ENCODE measurements at regions not wholly inside any gene's neighbourhood (a gene's known extent, or its start where the extent isn't known, plus 50 kb on each side); places are given as distances from the start of the nearest gene placed in this dataset.
A peak's percentile ranks its signal among the peaks of the same experiment; 100 is the strongest.

DNA sequence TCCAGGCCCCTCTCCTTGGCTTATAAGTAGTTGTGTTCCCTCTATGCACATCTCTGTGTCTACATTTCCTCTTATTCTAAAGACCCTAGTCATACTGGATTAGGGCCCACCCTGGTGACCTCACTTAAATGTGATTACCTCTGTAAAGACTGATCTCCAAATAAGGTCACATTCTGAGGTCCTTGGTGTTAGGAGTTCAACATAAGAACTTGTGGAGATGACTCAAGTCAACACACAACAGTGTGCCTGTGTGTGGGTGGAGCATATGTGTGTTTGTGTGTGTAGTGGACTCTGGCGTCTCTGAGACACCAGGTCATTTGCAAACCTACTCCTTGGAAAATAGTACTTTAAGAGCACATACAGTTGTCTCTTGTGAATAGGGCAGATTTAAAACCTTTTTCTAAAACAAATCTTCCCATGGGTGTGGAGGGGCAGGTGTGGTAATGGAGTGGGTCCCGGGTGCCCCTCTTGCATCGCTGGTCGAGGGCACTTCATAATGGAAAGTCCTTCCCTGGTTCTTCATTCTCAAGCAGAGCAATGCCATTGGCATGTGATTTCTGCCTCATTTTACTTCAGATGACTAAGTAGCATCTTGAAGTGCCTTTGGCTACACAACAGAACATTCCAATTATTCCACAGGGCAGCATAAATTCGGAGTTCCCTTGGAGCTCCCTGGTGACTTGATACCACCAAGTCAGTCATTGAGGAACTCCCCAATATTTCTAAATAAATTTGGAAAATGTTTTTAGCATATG lies 84.4 kb downstream of the C9orf152 start:
- peaks cover 21% of the 10 kb centered on the region for H3K36me3 ChIP-seq (ENCODE audit: insufficient read depth, low read length)
- H3K4me2 ChIP-seq (ENCODE audit: low read length) = peak overlapping the region; percentile 21
- peak overlapping the region; percentile 19 for H3K9ac ChIP-seq (ENCODE audit: low read depth, low read length)
- H3K4me1 ChIP-seq (ENCODE audit: control insufficient read depth, insufficient read depth, low read length) = peaks cover 46% of the 10 kb centered on the region
- H3K4me3 ChIP-seq (ENCODE audit: low read length) = no peak overlapping the region
- no peaks in the 10 kb centered on the region for H3K9me3 ChIP-seq (replicated peaks; ENCODE audit: low read length)
- H3K27me3 ChIP-seq (ENCODE audit: control insufficient read depth, insufficient read depth, low read length) = no peaks in the 10 kb centered on the region

DNA sequence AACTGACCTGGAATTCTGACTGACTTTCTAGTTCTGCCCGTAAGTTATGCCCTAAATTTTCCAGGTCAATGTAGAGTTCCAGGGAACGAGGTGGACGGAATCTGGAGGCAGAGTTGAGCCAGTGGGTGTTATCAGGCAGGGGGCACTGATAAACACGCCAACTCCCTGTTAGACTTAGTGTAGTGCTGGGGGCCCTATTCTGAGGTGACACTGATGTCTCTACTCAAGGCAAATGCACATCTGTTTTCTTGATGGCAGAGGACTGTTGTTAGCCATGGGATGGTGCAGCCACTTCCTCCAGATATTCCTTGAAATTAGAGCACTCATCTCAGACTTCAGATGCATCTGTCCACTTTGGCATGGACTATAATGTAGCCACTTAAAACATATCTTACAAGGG lies 83.5 kb downstream of the C9orf152 start:
- Histone ChIP-seq H3K4me1 (ENCODE audit: control insufficient read depth, insufficient read depth, low read length) (peaks cover 52% of the 10 kb centered on the region), H3K9ac (ENCODE audit: low read depth, low read length) (peak overlapping the region; percentile 61), H3K27me3 (ENCODE audit: control insufficient read depth, insufficient read depth, low read length) (no peaks in the 10 kb centered on the region), H3K4me3 (ENCODE audit: low read length) (no peak overlapping the region), H3K36me3 (ENCODE audit: insufficient read depth, low read length) (peaks cover 21% of the 10 kb centered on the region), H3K4me2 (ENCODE audit: low read length) (no peak overlapping the region), H3K9me3 (replicated peaks; ENCODE audit: low read length) (no peaks in the 10 kb centered on the region)

DNA sequence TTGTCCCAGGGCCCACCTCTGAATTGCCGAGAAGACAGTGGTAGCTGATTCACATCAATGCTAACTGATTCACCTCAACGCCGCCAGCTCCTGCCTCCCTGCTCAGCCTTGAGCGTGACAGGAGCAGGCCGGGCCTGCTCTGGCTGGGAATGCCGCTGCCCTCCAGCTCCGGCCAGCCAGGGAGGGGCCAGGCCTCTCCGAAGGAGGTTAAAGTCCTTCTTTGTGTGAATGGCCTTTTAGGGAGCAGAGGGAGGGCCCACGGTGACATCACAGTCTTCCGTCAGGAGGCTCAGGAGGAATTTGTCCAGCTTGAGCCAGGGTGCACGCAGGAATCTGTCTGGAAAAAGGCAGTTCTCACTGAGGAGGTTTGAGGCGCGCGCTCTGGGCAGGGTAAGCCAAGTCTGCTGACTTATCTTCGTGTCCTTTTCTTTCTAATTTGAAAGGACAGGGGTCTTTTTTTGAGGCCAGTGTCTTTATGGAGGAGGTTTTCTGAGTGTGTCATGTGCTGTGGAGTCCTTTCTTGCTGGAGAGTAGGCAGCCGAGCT lies 82.7 kb downstream of the C9orf152 start:
- Histone ChIP-seq H3K36me3 (ENCODE audit: insufficient read depth, low read length) (peaks cover 21% of the 10 kb centered on the region), H3K4me3 (ENCODE audit: low read length) (no peak overlapping the region), H3K4me1 (ENCODE audit: control insufficient read depth, insufficient read depth, low read length) (peaks cover 53% of the 10 kb centered on the region)

DNA sequence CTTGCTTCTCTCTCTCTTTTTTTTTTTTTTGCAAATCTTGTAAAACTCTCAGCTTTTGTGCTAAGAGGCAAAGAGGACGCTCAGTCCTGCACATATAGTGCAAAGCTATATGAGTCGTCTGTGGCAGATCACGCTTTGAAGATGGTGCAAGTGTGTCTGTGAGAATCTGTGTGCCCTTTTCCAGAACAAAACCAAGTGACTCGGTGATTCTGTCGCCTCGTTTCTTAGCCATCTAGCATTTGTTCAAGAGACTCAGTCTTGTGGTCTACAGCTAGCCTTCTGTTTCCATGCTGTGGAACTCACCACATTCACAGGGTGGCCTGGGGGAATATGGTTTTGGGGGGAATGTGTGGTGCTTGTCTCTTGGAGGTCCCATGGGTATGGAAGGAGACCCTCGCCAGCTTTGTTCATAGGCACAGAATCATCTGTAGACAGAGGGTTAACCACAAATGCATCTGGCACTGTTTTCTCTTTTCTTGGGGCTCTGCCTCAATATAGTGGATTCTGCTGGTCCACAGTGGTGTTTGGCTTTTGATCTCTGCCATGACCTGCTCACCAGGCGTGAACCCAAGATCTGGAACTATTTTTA lies 82.1 kb downstream of the C9orf152 start:
- H3K4me3 ChIP-seq (ENCODE audit: low read length) = no peak overlapping the region
- no peaks in the 10 kb centered on the region for H3K9me3 ChIP-seq (replicated peaks; ENCODE audit: low read length)
- no peaks in the 10 kb centered on the region for H3K27me3 ChIP-seq (ENCODE audit: control insufficient read depth, insufficient read depth, low read length)
- H3K4me2 ChIP-seq (ENCODE audit: low read length) = peak overlapping the region; percentile 19
- H3K4me1 ChIP-seq (ENCODE audit: control insufficient read depth, insufficient read depth, low read length) = peaks cover 59% of the 10 kb centered on the region
- H3K9ac ChIP-seq (ENCODE audit: low read depth, low read length) = peak overlapping the region; percentile 61
- H3K36me3 ChIP-seq (ENCODE audit: insufficient read depth, low read length) = peaks cover 21% of the 10 kb centered on the region

More for the DNA sequence above, 82.7 kb downstream of the C9orf152 start:
- Histone ChIP-seq H3K9me3 (replicated peaks; ENCODE audit: low read length) (no peaks in the 10 kb centered on the region), H3K9ac (ENCODE audit: low read depth, low read length) (peak overlapping the region; percentile 61), H3K4me2 (ENCODE audit: low read length) (peak overlapping the region; percentile 19), H3K27me3 (ENCODE audit: control insufficient read depth, insufficient read depth, low read length) (no peaks in the 10 kb centered on the region)

DNA sequence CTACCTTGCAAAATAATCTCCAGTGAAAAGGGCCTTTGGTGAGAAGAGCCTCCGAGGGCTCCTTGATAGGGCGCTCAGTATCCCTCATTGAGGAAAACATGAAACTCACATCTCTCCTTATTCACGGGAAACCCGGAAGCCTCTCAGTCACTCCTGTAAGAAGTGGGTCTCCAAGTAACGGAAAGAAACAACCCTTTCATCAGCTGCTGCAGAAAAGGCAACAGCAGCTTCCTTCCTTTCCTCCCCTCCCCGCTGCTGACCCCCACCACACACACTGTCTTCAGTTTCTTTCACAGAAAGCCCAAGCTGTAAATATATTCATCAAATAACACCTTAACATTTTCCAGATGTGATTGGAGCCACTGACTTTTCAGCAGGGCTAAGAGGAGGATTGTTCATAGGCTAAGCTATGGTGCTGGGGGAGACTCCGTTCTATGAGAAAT lies 81.4 kb downstream of the C9orf152 start:
- peaks cover 17% of the 10 kb centered on the region for H3K36me3 ChIP-seq (ENCODE audit: insufficient read depth, low read length)
- no peak overlapping the region for H3K4me2 ChIP-seq (ENCODE audit: low read length)
- no peak overlapping the region for H3K9ac ChIP-seq (ENCODE audit: low read depth, low read length)
- peaks cover 65% of the 10 kb centered on the region for H3K4me1 ChIP-seq (ENCODE audit: control insufficient read depth, insufficient read depth, low read length)
- H3K27me3 ChIP-seq (ENCODE audit: control insufficient read depth, insufficient read depth, low read length) = no peaks in the 10 kb centered on the region
- H3K4me3 ChIP-seq (ENCODE audit: low read length) = no peak overlapping the region
- H3K9me3 ChIP-seq (replicated peaks; ENCODE audit: low read length) = no peaks in the 10 kb centered on the region

DNA sequence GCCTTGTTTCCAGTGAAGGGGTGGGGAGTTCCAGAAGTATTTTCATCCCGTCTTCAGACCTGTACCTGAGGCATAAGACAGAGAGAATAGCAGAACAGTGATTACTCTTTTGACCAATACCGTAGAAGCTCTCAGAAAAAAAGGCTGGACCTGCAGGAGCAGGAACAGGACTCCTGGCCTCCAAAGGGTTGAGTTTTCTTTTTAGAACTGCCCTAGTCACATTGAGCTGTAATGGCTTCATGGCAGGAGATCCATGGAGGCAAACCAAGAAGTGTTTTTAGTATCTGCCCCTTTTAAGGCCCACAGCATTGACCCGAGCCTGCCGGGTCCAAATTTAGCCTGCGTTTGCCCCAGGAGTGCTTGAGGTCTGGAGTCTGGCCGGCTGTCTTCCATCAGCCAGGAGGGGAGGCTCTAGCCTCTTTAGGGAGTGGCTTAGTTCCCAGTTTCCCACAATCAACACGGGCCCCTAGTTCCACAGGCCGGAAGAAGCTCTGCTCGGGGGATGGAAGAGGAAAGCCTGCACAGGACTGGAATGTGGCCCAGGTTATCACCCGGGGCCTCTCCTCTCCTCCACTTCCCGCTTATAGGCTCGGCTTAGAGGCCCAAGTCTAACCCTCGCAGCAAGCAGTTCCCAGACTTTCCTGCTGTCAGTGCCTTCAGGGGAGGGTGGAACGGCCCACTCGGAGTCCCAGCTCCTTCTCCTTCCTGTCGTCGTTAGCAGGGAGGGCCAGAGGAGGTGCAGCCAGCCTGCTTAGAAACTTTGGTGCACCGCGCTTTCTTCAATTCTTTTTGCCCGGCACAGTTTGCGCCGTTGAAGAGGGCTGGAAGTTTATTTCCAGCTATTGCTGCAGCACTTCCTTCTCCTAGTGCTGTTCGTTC lies 80.7 kb downstream of the C9orf152 start:
- H3K9ac ChIP-seq (ENCODE audit: low read depth, low read length) = no peak overlapping the region

DNA sequence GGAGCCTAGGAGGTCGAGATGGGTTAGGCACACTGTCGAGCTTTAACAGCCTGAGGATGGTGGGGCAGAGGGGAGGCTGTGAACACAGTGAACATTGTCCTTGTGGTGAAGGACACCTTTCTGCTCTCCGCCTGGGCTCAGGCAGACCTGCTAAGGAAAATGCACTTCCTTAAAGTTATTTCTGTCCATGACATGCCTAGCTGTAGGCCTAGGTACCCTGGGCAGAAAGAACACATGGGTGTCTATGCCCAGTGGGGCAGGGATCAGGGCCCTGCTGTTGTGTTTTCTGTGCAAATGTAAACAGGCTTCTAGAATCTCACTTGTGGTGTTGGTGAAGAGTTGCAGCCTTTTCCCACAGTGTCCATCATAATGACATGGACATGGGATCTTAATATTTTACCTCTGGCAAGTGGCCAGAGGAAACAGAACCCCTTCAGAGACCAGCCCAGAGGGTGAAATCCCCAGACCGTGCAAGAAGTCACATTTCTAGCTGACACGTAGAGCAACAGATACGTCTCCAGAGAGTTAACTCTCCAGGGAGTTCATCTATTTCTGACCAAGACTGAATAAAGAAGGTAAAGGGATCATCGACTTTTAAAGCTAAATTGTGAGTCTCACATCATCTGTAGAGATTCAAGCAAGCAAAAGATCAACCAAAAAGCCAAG lies 79.2 kb downstream of the C9orf152 start:
- no peak overlapping the region for H3K4me2 ChIP-seq (ENCODE audit: low read length)
- no peak overlapping the region for H3K4me3 ChIP-seq (ENCODE audit: low read length)
- H3K36me3 ChIP-seq (ENCODE audit: insufficient read depth, low read length) = peaks cover 20% of the 10 kb centered on the region
- H3K9me3 ChIP-seq (replicated peaks; ENCODE audit: low read length) = no peaks in the 10 kb centered on the region
- peaks cover 65% of the 10 kb centered on the region for H3K4me1 ChIP-seq (ENCODE audit: control insufficient read depth, insufficient read depth, low read length)
- H3K9ac ChIP-seq (ENCODE audit: low read depth, low read length) = no peak overlapping the region
- H3K27me3 ChIP-seq (ENCODE audit: control insufficient read depth, insufficient read depth, low read length) = no peaks in the 10 kb centered on the region

More for the DNA sequence above, 80.7 kb downstream of the C9orf152 start:
- peaks cover 67% of the 10 kb centered on the region for H3K4me1 ChIP-seq (ENCODE audit: control insufficient read depth, insufficient read depth, low read length)
- H3K4me2 ChIP-seq (ENCODE audit: low read length) = no peak overlapping the region
- H3K36me3 ChIP-seq (ENCODE audit: insufficient read depth, low read length) = peaks cover 17% of the 10 kb centered on the region
- H3K9me3 ChIP-seq (replicated peaks; ENCODE audit: low read length) = no peaks in the 10 kb centered on the region
- no peak overlapping the region for H3K4me3 ChIP-seq (ENCODE audit: low read length)
- no peaks in the 10 kb centered on the region for H3K27me3 ChIP-seq (ENCODE audit: control insufficient read depth, insufficient read depth, low read length)

DNA sequence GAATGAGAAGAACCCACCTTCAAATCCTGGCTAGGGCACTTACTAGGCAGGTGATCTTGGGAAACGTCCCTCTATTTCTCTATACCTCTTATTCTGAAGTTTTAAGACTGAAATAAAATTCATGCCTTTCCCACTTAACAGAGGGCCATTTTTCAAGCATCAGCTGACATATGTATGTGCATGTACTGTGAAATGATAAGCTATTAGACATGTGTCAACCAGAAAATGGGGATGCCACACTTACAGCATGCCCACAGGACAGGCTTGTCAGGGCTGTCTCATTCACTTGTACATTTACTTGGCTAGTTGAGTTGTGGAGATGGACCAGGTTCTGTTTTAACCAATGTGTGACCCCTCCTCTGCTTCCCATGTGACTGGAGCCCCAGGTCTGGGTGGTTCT lies 78.5 kb downstream of the C9orf152 start:
- Histone ChIP-seq H3K27me3 (ENCODE audit: control insufficient read depth, insufficient read depth, low read length) (no peaks in the 10 kb centered on the region), H3K4me2 (ENCODE audit: low read length) (no peak overlapping the region), H3K9ac (ENCODE audit: low read depth, low read length) (no peak overlapping the region), H3K4me3 (ENCODE audit: low read length) (no peak overlapping the region), H3K9me3 (replicated peaks; ENCODE audit: low read length) (no peaks in the 10 kb centered on the region), H3K36me3 (ENCODE audit: insufficient read depth, low read length) (peaks cover 20% of the 10 kb centered on the region), H3K4me1 (ENCODE audit: control insufficient read depth, insufficient read depth, low read length) (peaks cover 65% of the 10 kb centered on the region)

DNA sequence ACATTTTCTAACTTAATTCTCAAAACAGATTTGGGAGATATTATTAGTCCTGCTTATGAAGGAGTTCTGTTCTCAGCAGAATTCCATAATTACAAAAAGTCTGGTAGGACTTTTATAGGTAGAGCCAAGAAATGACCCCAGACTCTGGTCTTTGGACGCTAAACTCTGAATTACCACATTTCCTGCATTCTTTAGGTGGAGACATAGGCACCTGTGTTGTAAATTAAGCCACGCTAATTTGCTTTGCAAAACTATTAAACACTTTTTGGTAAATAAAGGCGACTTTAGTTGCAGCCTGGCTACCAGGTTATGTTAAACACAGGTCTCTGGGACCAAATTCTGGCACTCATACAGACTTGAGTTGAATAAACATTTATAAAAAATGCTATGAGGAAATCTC lies 77.7 kb downstream of the C9orf152 start:
- no peaks in the 10 kb centered on the region for H3K27me3 ChIP-seq (ENCODE audit: control insufficient read depth, insufficient read depth, low read length)
- peaks cover 59% of the 10 kb centered on the region for H3K4me1 ChIP-seq (ENCODE audit: control insufficient read depth, insufficient read depth, low read length)
- H3K4me2 ChIP-seq (ENCODE audit: low read length) = no peak overlapping the region
- no peaks in the 10 kb centered on the region for H3K9me3 ChIP-seq (replicated peaks; ENCODE audit: low read length)
- peaks cover 20% of the 10 kb centered on the region for H3K36me3 ChIP-seq (ENCODE audit: insufficient read depth, low read length)
- H3K9ac ChIP-seq (ENCODE audit: low read depth, low read length) = no peak overlapping the region
- H3K4me3 ChIP-seq (ENCODE audit: low read length) = no peak overlapping the region

DNA sequence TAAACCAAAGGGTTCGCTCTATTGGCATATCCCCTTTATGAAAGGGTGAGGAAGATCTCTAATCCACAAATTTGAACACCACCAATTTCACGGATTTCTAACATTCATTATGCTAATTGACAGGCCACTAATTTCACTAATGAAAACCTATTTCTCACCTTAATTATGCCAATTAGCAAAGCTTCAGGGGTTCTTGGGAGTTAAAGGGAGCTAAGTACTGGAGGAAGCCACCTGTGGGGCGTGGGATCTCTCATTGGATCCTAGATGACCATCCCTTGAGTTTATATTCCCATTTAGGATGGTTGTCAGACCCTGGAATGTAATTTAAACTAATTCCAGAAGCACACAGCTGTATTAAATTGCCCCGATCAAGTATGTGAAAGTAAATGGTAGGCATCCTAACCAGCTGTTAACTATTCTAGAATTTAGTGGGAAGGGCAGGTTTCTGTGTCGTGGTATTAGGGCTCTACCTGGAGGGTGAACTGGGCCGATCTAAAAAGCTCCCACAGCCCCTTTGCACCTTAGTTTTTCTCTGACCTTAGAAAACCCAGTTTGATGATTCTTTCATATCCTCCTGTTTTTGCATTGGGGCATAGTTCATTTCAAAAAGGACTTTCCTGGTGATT lies 77.1 kb downstream of the C9orf152 start:
- Histone ChIP-seq H3K9ac (ENCODE audit: low read depth, low read length) (no peak overlapping the region), H3K9me3 (replicated peaks; ENCODE audit: low read length) (no peaks in the 10 kb centered on the region), H3K36me3 (ENCODE audit: insufficient read depth, low read length) (peaks cover 21% of the 10 kb centered on the region), H3K4me1 (ENCODE audit: control insufficient read depth, insufficient read depth, low read length) (peaks cover 55% of the 10 kb centered on the region), H3K4me3 (ENCODE audit: low read length) (no peak overlapping the region), H3K4me2 (ENCODE audit: low read length) (no peak overlapping the region), H3K27me3 (ENCODE audit: control insufficient read depth, insufficient read depth, low read length) (no peaks in the 10 kb centered on the region)

Data from skeletal muscle satellite cell (primary cell).